ENCODE measurements at regions not wholly inside any gene's neighbourhood (a gene's known extent, or its start where the extent isn't known, plus 50 kb on each side); places are given as distances from the start of the nearest gene placed in this dataset.

DNA sequence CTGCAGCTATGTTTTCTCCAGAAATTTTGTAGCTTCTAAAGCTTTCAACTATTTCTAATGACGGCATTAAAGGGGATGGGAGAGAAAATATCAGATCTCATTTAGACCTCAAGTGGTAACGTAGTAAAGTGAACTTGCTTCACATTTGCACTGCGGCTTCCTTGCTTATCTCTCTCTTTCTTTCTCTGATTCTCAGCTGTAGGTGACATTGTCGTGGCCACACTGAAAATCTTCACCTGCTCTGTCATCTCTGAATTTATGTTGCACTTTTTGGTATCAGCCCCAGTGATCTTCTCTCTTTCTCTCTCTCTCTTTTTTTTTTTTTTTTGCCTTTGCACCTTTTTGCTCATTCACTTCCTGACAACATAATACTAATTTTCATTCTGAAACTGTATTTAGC is 254.1 kb upstream of the SATB1 start:
- DNase-seq (ENCODE audit: unreplicated experiment) = no peak
- Mint-ChIP-seq H3K27me3 (ENCODE audit: insufficient read depth, unreplicated experiment) (peaks cover 11% of the 10 kb centered on the region), H3K27ac (ENCODE audit: low read depth, unreplicated experiment) (no peak overlapping the region), H3K36me3 (ENCODE audit: insufficient read depth, unreplicated experiment) (no peaks in the 10 kb centered on the region), H3K4me3 (ENCODE audit: unreplicated experiment) (no peak overlapping the region), H3K4me1 (ENCODE audit: insufficient read depth, unreplicated experiment) (no peaks in the 10 kb centered on the region), H3K9me3 (ENCODE audit: unreplicated experiment) (no peaks in the 10 kb centered on the region)
- ChIA-PET POLR2A (no interaction called here), CTCF (no interaction called here)
- TF ChIP-seq, protein P1, sequence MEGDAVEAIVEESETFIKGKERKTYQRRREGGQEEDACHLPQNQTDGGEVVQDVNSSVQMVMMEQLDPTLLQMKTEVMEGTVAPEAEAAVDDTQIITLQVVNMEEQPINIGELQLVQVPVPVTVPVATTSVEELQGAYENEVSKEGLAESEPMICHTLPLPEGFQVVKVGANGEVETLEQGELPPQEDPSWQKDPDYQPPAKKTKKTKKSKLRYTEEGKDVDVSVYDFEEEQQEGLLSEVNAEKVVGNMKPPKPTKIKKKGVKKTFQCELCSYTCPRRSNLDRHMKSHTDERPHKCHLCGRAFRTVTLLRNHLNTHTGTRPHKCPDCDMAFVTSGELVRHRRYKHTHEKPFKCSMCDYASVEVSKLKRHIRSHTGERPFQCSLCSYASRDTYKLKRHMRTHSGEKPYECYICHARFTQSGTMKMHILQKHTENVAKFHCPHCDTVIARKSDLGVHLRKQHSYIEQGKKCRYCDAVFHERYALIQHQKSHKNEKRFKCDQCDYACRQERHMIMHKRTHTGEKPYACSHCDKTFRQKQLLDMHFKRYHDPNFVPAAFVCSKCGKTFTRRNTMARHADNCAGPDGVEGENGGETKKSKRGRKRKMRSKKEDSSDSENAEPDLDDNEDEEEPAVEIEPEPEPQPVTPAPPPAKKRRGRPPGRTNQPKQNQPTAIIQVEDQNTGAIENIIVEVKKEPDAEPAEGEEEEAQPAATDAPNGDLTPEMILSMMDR (IDR thresholded peaks at IDR 0.05; ENCODE audit: unreplicated experiment) = no peak
- BruUV-seq (replicated peaks) = no TSS peak
- intact Hi-C loops (cut with micrococcal nuclease) = no loop called here

DNA sequence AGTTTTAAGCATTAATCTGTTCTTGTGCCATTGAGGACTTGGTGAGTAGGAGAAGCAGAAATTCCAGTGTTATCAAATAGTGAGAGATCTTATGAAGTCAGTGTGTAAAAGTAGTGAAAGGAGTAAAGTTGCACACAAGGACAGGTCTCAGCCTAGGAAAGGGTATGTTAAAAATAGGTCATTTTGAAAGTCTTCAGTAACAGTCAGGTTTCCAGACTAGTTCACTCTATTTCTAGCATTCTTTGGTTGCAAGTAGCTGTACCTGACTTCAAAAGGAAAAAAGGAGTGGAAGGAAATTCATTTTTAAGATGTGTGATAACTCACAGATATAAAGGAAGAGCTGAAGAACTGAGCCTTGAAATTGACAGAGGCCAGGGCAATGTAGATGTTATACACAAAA is 250.1 kb upstream of the SATB1 start:
- CTCF ChIA-PET = interaction anchor here (0.9 kb wide), 1 partner anchor 16 kb away, joined by 3 read pairs; no protein-coding TSS in a partner anchor
- TF ChIP-seq, protein P1 (IDR thresholded peaks at IDR 0.05; ENCODE audit: unreplicated experiment) = no peak
- DNase-seq (ENCODE audit: unreplicated experiment) = no peak
- BruUV-seq (replicated peaks) = no TSS peak
- H3K27ac Mint-ChIP-seq (ENCODE audit: low read depth, unreplicated experiment) = no peak overlapping the region
- H3K4me1 Mint-ChIP-seq (ENCODE audit: insufficient read depth, unreplicated experiment) = no peaks in the 10 kb centered on the region
- intact Hi-C loops (cut with micrococcal nuclease) = no loop called here
- peaks cover 11% of the 10 kb centered on the region for H3K27me3 Mint-ChIP-seq (ENCODE audit: insufficient read depth, unreplicated experiment)
- no peak overlapping the region for H3K4me3 Mint-ChIP-seq (ENCODE audit: unreplicated experiment)
- POLR2A ChIA-PET = no interaction called here
- H3K9me3 Mint-ChIP-seq (ENCODE audit: unreplicated experiment) = no peaks in the 10 kb centered on the region
- no peaks in the 10 kb centered on the region for H3K36me3 Mint-ChIP-seq (ENCODE audit: insufficient read depth, unreplicated experiment)

DNA sequence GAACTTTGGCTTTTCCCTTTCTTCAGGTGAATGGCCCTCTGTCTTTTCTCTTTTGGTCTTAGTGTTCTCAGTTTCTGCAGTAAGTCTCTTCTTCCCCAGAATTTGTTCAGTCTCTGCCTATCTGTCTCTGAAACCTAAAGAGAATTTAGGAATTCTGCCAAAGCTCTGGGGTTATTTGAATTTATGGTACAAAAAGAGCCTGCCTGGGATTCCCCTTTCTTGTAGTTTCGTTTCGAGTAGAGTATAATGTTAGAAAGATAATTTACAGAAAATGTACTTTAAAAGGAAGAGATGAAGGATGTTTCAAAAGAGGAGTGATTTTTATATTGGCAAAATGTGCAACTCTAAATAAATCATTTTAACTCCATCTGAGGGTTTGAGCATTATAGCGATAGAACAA is 247.4 kb upstream of the SATB1 start:
- DNase-seq (ENCODE audit: unreplicated experiment) = no peak
- H3K27me3 Mint-ChIP-seq (ENCODE audit: insufficient read depth, unreplicated experiment) = peaks cover 10% of the 10 kb centered on the region
- H3K27ac Mint-ChIP-seq (ENCODE audit: low read depth, unreplicated experiment) = no peak overlapping the region
- intact Hi-C loops (cut with micrococcal nuclease) = no loop called here
- no TSS peak for BruUV-seq (replicated peaks)
- no peaks in the 10 kb centered on the region for H3K36me3 Mint-ChIP-seq (ENCODE audit: insufficient read depth, unreplicated experiment)
- no peak overlapping the region for H3K4me3 Mint-ChIP-seq (ENCODE audit: unreplicated experiment)
- POLR2A ChIA-PET = no interaction called here
- no peaks in the 10 kb centered on the region for H3K9me3 Mint-ChIP-seq (ENCODE audit: unreplicated experiment)
- CTCF ChIA-PET = no interaction called here
- no peaks in the 10 kb centered on the region for H3K4me1 Mint-ChIP-seq (ENCODE audit: insufficient read depth, unreplicated experiment)
- TF ChIP-seq, protein P1 (IDR thresholded peaks at IDR 0.05; ENCODE audit: unreplicated experiment) = no peak

DNA sequence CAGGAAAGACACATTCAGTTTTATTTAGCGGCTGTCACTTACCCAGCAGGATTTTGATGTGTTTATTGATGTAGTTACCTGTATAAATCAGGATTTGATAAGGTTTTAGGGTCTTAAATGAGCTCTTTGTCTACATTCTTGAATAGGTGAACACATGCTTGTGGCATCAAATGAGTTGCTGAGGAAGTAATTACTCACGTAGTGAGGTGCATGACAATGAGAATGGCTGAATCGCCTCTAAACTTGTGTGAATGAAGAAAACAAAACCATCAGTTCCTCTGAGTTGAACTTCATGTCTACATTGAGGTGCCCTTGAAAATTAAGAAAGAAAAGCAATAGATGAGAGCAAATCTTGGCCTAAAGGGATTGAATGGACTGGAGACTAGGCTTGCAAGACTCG is 245.6 kb upstream of the SATB1 start:
- Mint-ChIP-seq H3K4me3 (ENCODE audit: unreplicated experiment) (no peak overlapping the region), H3K9me3 (ENCODE audit: unreplicated experiment) (no peaks in the 10 kb centered on the region), H3K27ac (ENCODE audit: low read depth, unreplicated experiment) (no peak overlapping the region), H3K36me3 (ENCODE audit: insufficient read depth, unreplicated experiment) (no peaks in the 10 kb centered on the region), H3K4me1 (ENCODE audit: insufficient read depth, unreplicated experiment) (no peaks in the 10 kb centered on the region), H3K27me3 (ENCODE audit: insufficient read depth, unreplicated experiment) (no peaks in the 10 kb centered on the region)
- TF ChIP-seq, protein P1 (IDR thresholded peaks at IDR 0.05; ENCODE audit: unreplicated experiment) = no peak
- intact Hi-C loops (cut with micrococcal nuclease) = no loop called here
- POLR2A ChIA-PET = no interaction called here
- BruUV-seq (replicated peaks) = no TSS peak
- CTCF ChIA-PET = interaction anchor here (0.7 kb wide), 1 partner anchor 1210 kb away, joined by 3 read pairs; no protein-coding TSS in a partner anchor
- no peak for DNase-seq (ENCODE audit: unreplicated experiment)
